Activated T-helper 1 cell treated with Interleukin-2 at 50 U/mL for 16 hours (primary cell): ENCODE measurements at regions not wholly inside any gene's neighbourhood (a gene's known extent, or its start where the extent isn't known, plus 50 kb on each side); places are given as distances from the start of the nearest gene placed in this dataset.

Source experiments
- DNase-seq: peaks from one replicate; pipeline ENCODE4 v3.0.0-alpha.2; 2020; ENCODE audit warnings: low read depth

DNA sequence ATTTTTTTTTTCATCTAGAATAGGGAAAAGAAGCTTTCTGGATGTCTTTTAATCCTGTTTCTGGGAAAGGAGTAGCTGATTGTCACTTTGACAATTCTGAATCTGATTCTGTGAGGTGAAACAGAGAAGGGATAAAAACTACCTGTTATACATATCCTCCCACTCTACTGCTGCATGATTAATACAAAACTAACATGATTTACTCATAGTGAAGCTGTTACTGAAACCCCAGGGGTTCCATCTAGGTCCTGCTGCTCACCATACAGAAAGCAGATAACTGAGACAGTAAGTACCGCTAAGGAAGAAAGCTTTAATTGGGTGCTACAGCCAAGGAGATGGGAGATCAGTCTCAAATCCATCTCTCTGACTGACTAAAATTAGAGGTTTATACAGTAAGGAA, 610.9 kb upstream of the ALCAM start:
- DNase-seq = no peak

DNA sequence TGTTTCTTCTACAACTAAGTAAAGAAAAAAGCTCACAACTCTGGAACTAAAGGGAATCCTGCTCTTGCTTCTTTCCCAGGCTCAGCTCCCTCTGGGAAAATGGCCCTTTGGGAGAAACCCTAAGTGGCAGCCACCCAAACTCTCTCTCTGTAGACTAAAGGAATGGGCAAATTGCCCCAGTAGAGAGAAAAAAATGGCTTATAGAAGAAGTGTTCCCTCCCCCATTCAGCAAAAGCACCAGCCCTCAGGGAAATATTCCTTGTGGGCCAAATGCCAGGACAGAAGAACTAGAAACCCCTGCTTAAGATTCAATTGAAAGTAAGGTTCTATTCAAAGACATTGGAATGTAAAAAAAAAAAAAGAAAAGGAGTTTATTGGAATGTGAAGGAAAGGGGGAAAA, 603.7 kb upstream of the ALCAM start:
- DNase-seq = no peak

DNA sequence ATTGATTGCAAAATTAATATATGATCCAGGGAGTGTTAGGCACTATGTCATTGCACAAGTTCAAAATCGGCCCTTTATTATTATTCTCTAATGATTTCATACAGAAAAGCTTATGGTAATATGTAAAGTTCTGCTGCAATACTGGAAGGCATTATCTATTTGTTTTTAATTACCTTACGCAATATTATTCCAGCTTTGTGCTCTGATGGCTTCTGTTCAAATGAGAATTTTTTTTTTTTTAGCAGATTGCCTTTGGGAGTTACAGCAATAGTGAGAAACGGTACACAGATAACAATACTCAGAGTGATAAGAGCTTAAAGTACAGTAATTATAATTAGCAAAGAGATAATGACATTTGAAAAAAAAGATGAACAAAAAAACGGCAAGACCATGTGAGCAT, 602.2 kb upstream of the ALCAM start:
- no peak for DNase-seq

DNA sequence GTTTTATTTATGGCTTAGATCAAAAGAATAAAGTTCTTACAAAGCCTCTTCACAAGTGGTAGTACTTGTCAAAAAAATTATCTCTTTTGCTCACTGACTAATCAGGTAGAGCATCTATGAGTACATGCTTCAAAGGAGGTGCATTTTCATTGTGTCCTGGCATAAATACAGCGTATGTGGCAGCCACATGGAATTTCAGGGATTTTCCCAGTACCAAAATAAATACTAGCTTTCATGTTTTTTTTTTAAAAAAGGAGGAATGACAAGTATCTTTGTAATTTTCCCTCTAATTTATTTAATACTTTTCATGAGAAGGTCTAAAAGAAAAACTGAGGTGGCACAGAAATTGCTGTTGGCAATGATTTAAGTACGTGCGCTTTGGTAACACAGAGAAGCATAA, 597.8 kb upstream of the ALCAM start:
- no peak for DNase-seq

DNA sequence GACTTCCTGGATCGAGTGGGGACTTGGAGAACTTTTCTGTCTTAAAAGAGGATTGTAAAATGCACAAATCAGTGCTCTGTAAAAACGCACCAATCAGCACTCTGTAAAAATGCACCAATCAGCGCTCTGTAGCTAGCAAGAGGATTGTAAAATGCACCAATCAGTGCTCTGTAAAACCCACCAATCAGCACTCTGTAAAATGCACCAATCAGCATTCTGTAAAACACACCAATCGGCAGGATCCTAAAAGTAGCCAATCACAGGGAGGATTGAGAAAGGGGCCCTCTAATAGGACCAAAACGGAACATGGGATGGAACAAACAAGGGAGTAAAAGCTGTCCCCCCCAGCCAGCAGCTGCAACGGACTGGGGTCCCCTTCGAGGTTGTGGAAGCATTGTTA, 587.4 kb upstream of the ALCAM start:
- no peak for DNase-seq

DNA sequence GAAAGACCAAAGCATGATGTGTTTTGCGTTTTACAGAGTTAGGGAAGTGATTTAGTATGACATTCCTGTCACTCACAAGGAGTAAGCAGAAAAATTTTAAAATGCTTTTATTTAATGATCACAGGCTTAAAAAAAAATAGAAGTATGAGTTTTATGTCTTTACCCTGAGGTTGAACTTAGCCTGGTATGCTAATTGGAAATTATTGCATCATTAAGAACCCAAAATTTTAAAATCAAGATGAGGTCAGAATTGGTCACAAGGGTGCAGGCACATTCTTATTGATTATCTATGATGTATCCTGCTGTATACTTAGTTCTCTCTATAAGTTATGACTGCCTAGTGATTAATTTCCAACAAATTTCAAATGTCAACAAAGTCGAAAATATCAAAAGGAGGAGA, 585.6 kb upstream of the ALCAM start:
- no peak for DNase-seq

DNA sequence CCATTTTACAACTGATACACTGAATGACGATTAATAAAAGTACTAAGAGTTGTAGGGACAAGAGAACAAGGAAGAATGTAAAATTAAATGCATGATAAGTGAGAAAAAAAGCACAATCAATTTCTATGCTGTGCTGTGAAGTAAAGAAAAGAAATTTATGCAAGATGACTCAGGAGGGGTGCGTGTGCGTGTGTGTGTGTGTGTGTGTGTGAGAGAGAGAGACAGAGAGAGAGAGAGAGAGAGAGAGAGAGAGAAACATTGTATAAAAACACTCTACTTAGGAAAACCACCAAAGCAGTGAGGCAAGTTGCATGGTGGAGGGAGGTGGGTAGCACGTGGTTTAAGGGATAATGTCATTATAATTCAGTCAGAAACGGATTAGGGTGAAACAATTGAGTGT, 580.8 kb upstream of the ALCAM start:
- no peak for DNase-seq

DNA sequence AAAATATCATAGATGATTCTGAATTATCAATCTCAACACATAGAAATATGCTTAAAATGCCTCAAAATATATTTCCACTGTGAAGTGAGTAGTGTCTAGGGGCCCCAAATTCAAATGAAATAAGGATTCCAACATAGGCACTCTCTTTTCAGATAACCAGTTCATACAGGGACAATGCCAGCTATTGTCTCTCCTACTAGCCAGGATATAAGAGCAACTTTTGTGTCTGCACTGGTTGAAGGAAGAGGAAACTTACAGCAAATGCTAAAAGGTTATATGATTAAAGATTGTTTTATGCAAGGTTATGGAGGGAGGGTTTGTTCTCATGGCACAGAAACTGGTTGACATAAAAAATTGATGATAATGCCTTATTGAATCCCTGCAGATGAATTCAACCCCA, 579.4 kb upstream of the ALCAM start:
- no peak for DNase-seq

DNA sequence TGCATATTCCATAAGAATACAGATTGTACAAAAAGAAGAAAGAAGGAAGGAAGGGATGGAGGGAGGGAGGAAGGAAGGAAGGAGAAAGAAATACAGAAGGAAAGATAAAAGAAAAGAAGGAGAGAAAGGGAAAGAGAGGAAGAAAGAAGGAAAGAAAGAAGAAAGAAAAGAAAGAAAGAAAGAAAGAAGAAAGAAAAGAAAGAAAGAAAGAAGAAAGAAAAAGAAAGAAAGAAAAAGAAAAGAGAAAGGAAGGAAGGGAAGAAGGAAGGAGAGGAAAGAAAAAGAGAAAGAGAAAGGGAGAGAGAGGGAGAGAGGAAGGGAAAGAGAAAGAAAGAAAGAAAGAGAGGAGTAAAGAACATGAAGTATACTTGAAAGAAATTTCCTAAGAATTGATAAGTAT, 577.9 kb upstream of the ALCAM start:
- no peak for DNase-seq

DNA sequence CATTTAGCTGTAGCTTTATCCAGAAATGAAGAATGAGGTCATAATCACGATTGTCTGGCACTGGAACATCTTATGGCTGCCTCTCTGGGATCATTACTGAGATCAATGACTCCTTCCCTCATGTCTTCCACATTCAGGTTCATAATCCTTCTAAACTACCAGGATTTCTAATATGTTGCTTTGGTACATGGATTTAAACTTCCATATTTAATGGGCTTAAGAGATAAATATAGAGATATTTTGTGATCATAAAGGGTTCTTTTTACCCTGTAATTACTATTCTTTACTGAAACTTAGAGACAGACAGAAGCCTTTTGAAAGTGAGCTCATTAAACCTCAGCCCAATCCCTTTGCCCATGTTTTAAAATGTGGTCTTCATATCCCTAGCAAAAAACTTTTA, 575.4 kb upstream of the ALCAM start:
- no peak for DNase-seq

DNA sequence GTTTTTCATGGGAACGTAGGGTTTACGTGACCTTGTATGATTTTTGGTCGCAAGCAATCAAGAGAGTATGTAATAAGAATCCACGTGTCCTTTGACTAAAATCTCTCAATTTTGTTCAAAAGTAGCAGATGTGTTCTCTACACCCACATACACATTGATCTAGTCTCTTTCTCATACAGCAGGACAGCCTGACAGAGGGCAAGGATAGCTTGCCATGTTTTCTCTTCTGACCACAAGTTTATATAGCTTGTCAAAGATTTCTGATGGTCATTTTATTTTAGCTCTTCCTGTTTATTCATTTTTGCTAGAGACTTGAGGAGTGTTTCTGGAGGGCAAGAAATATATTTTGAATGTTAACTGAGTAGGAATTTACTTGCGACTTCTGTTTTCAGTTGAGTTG, 570.2 kb upstream of the ALCAM start:
- DNase-seq = no peak

DNA sequence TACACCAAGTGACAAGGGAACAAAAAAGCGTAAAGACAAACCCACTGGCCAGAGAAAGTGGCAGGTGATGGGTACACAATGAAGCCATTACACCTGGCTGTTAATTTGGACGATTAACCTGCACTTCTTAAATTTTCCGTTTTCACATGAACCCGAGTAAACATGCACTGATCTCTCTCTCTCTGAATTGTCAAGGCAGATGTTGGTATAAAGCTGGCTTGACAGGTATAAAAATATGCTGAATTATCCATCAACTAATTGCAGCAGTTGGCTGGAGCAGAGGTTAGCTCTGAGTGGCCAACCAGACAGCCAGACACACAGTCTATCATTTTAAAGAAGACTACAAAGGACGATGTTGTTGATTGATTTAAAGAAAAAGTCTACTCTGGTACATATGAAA, 561.7 kb upstream of the ALCAM start:
- DNase-seq = no peak

DNA sequence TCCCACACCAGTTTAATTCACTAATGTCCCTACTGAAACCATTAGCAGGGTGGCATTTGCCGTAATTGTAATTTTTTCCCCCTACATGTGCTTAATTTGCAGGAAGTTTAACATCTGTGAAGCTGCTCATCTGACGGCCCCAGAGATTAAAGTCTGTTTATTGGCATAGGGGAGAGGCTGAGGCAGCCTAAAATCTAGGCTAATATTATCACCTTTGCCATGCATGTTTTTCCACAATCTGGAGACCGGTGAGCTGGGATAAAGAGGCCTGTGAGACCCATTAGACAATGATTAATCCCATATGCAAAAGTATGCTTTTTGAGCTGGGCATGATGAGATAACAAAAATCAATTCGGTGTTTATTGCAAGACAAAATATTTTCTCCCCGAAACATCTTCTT, 561.2 kb upstream of the ALCAM start:
- no peak for DNase-seq

DNA sequence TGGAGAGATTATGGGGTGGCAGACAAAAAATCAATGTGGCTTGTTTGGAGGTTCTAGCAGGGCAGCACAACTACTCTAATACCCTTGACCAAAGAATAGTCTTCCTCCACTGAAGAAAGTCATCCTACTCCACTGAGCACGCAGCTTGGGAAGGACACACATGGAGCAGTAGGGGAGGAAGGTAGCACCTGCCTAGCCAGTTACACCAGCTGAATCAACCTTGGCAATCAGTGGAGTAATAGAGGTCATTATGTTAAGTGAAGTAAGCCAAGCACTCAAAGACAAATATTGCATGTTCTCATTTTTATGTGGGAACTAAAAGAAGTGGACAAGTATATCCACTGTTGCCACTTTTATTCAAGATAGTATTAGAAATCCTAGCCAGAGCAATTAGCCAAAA, 555.8 kb upstream of the ALCAM start:
- DNase-seq = no peak

DNA sequence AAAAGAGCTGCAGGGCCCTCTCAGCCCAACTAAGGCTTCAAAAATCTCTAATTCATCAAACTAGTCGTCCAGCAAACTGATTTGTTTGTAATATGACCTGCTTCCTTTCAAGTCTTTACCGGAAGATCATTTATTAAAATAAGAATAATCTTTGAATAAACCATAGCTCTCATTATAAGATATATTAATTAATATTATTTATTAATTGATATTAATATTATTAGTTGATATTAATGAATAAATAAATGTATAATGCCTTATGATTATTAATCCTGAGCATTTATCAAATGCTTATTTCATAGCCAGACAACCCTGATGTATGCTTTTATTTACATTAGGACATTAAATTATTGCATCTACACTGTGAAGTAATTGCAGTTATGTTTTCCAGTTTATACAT, 550.7 kb upstream of the ALCAM start:
- DNase-seq = no peak

DNA sequence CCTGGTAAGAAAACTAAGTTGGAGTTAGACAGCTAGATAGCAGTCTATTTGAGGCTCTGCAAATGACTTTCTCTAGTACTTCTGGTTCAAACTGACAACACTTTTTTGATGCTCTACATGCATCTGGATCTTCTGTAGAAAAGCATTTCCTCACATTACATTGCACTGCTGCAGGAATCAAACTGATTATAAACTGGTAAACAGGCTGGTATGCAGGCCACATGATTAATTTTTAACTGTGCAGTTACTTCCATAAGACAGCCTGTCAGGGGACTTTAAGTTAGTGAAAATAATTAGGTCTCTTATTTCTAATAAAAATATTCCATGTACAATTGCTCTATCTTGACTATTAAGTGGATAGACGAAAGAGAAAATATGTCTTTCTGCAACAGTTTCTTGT, 550.0 kb upstream of the ALCAM start:
- DNase-seq = no peak

DNA sequence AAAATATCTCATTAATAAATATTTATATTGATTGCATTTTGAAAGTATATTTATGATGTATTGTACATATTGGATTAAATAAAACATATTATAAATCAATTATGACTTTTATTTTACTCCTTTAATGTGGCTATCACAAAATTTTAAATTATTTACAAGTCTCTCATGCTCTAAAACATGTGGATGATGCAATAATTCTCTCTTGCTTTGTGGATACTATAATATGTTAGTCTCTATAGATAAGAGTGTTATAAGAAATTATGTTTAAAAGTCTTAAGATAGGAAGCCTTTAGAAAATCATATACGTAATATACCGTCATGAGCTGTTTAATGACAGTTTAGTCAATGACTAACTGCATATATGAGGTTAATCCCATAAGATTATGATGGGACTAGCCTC, 547.4 kb upstream of the ALCAM start:
- DNase-seq = no peak

DNA sequence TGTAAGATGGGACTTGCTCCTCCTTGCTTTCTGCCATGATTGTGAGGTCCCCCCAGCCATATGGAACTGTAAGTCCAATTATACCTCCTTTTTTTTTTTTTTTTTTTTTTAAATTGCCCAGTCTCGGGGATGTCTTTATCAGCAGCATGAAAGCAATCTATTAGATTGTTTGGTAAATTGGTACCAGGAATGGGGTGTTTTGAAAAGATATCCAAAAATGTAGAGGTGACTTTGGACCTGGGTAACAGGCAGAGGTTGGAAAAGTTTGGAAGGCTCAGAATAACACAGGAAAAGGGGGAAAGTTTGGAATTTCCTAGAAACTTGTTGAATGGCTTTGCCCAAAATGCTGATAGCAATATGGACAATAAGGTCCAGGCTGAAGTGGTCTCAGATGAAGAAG, 545.8 kb upstream of the ALCAM start:
- DNase-seq = no peak

DNA sequence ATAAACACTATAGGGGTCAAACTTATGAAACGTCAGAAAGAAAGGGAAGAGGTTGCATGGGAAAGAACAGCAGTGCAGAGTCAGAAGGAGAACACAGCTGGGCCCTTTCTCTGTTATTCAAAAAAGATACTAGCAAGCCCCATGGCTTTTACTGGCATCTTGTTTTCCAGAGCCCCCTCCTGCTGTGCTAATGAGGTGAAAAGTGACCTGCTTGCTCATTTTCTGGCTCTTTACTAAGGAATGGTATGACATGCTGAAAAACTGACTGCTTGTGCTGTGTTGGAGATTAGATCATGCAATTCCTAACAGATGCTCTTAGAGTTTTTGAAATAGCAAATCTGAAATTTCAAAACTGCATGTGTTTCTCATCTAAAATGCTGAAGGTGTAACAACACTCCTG, 541.6 kb upstream of the ALCAM start:
- no peak for DNase-seq

DNA sequence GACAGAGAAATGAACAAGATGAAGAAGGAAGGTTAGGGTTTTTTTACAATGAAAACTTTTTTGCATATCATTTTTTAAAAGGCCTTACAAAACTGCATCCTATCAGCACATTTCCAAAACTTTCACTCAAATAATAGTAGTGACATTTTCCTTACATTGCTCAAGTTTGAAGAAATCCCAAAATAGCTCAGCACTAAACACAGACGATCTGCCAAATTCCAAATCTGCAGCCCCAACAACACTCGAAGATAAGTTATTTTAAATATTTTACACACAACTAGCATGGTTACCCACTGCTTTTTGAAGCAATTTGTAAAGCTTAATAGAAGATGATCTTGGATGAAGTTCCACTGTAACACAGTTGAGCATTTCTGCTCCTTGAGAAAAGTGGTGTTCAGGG, 535.6 kb upstream of the ALCAM start:
- DNase-seq = no peak

DNA sequence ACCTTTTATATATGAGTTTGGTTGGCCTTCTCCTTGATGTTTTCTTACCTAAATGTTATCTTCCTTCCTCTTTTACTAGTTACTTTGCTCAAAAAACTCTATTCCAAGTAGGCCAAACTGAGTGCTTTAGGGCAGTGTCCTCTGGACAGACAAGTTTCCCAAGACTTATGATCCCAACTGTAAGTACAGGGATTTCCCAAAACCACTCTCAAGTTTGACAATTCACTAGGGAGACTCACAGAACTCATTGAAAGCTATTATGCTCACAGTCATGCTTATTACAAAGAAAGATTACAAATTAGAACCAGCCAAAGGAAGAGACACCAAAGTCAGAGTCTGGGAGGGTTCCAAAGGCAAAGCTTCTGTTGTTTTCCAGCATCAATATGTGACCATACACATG, 534.2 kb upstream of the ALCAM start:
- DNase-seq = no peak

DNA sequence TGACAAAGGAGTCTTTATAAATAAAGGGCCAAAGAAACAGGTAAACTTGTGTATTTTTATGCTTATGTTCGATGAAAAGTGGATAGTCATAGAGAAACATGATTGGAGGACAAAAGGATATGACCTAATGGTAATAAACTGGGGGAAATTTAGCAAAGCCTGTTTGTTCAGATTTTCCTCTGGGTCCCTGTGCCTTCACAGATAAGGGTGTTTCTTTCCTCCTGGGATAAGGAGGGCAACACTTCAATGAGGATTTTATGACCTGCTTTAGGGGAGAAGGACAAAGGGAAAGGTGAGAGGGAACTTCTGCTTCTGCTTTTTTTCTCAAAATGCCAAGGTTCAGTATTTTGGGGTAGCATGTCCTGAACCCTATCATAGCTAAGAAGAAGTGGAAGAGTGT, 531.3 kb upstream of the ALCAM start:
- DNase-seq = no peak

DNA sequence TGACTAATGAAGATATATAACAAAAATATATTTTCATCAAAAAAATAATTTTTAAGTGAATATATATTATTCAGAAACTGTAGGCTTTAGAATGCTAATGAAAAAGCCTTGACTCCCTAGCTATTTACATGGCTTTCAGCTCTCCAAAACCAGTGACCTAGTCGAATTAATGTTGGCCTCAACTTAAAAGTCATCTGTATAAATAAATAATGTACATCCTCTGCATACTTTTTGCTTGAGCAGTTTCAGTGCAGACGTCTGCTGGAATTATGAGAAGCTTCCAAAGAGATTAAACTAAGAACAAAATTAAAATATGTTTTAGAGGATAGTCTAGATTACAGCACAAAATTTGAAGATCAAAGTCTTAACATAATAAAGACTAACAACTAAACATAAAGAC, 520.4 kb upstream of the ALCAM start:
- no peak for DNase-seq

DNA sequence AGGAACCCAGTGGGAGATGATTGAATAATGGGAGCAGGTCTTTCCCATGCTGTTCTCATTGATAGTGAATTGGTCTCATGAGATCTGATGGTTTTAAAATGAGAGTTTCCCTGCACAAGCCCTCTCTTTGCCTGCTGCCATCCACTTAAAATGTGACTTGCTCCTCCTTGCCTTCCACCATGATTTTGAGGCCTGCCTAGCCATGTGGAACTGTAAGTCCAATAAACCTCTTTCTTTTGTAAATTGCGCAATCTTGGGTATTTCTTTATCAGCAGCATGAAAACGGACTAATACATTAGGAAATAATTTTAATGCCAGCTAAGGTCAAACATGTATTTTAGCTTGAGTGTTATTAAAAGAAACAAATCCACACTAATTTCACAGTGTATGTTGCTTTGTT, 517.6 kb upstream of the ALCAM start:
- no peak for DNase-seq

DNA sequence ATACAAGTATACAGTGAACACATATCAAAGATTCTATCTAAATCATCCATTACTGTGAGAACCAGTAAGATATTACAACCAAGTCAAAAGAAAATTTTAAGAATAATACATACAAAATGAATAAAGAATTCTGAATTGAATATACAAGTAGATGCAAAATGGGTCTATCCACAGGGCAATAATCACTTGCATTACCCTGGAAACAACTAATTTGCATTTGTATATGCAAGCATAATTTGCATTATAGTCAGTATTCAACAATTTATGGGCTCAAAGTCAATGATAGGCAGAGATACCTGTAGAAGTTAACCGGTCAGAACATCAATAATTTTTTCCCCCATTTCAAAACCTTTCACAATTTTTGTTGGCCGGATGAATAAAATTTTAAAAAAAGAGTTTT, 512.2 kb upstream of the ALCAM start:
- DNase-seq = no peak

DNA sequence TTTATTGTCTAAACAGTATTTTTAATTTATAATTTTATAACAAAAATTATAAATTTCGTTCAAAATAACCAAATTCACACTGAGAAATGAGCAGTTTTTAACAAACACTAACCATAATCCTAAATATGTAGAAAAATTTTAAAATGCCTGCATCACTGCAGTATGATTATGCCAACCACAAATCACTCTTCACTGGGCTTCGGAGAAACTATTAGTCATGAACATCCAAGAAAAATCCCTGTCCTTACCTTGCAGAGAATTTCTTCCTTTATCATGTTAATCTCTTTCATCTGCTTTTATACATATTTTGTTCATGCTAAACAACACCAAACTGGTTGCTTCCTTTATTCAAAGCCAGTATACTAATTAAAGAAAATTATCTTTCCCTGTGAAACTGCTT, 511.0 kb upstream of the ALCAM start:
- DNase-seq = no peak
